ENCODE measurements at regions not wholly inside any gene's neighbourhood (a gene's known extent, or its start where the extent isn't known, plus 50 kb on each side); places are given as distances from the start of the nearest gene placed in this dataset.

- DNase-seq (ENCODE audit: low read depth in 2 of 3, low spot score in 2 of 3): no peak
Measured at GRCh38 chr9:87084407-87084806, 137.1 kb upstream of the GAS1 start.

- no peak for DNase-seq (ENCODE audit: low read depth in 2 of 3, low spot score in 2 of 3)
Measured at GRCh38 chr9:87085073-87085472, 137.8 kb upstream of the GAS1 start.

DNA sequence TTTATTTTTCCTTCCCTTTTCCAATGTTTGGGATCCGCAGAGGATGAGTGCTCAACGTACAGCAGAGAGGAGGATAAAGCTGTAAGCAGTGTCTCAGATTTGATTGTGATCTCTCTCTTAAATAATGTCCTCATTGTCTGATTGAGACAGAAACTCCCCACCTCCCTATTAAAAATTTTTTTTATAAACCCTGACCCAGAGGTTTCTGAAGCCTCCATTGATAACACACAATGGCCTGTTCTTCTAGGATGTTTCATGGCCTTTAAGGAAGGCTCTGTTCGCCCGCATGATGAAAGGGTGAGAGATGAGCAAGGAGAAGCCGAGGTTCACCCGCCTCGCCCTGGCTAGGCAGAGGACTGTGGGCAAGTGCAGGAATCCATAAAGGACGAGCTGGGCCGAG, 138.2 kb upstream of the GAS1 start:
- DNase-seq (ENCODE audit: low read depth in 2 of 3, low spot score in 2 of 3): no peak

- no peak for DNase-seq (ENCODE audit: low read depth in 2 of 3, low spot score in 2 of 3)
Measured at GRCh38 chr9:87086221-87086818, 139.0 kb upstream of the GAS1 start.

- DNase-seq (ENCODE audit: low read depth in 2 of 3, low spot score in 2 of 3): no peak
Measured at GRCh38 chr9:87087197-87087596, 139.9 kb upstream of the GAS1 start.

DNA sequence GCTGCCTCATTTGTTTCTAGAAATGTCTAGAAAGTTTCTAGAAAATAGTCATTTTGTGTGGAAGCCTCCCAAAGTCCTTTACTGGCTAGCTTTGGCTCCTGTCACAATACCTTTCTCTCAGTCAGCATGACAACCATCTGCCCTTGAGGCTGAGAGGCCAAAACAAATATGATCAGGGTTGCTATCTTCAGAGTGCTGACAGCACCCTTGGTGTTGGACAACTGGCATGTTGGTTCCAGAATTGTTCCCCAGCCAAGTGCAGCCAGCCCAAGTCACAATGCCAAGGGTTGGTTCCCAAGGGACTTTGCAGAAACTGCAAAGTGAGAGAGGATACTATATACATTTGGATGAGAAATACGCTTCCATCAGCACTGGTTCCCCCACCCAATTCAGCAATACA, 140.9 kb upstream of the GAS1 start:
- no peak for DNase-seq (ENCODE audit: low read depth in 2 of 3, low spot score in 2 of 3)

DNA sequence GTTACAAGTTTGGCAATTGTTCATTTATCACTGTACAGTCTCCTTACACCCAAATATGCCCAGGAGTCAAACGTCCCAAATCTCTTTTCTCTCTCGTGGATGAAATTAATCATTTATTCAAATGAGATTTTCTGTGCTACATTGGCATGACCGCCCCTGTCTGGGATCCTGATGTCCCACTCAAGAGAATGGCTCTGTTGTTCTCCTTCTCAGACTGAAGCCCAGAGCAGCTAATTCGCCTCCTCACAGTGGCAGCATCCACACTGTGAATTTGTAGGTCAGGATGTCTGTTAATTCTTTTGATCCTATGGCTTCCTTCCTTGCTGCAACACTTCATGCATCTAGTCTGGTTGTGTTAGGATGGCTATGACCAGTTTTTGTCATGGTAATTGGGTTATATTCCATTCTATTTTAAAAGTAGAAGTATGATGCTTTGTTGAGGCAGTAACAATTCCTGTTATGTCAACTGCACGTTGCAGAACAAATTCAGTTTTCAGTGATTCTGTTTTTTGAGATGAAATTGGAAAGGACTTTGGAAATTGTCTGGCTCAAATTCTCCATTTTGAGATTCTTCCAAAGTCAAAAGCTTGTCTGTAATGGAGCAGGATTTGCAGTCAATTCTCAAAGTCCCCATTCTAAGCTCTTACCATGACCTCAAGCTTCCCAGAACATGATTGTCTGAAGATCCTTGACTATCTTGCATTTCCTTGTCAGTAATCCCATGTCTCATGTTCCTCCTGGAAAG, 141.5 kb upstream of the GAS1 start:
- no peak for DNase-seq (ENCODE audit: low read depth in 2 of 3, low spot score in 2 of 3)

- no peak for DNase-seq (ENCODE audit: low read depth in 2 of 3, low spot score in 2 of 3)
Measured at GRCh38 chr9:87089506-87089905, 142.2 kb upstream of the GAS1 start.

DNA sequence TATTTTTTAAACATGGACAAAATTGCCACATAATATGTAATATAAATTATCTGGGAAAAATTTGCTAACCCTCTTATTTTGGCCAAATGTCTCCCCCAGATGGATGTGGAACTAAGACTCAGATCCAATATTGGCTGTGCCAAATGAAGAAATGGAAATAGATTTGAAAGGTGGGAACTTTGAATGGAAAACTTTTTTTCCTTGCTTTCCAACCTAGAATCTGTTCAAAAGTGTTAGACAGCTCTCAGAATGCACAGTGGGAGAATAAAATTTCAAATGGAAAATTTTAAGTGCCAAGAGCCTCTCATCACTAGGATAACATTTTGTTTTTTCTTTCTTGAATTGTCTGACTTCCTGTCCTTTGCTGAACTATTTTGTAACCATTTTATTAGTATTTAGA, 142.6 kb upstream of the GAS1 start:
- no peak for DNase-seq (ENCODE audit: low read depth in 2 of 3, low spot score in 2 of 3)

GRCh38 chr9:87093777-87094176, 146.5 kb upstream of the GAS1 start:
- no peak for DNase-seq (ENCODE audit: low read depth in 2 of 3, low spot score in 2 of 3)

DNA sequence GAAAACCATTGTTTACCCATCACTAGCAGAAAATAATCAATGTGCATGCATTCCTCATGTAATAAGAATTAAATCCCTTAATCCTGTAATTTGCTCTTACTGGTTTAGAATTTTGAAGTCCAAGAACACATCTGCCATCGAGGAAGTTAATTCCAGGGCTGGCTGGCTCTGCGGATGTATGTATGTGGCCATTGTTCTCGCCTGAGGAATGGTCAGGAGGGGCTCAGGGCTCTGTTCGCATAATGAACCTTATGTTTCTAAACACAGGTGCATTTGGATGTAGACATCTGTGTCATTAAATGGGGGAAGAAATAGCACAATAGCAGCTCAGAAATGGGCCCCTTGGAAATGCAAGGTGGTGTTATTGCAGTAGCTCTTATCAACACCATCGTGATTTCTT, 148.6 kb upstream of the GAS1 start:
- no peak for DNase-seq (ENCODE audit: low read depth in 2 of 3, low spot score in 2 of 3)

DNA sequence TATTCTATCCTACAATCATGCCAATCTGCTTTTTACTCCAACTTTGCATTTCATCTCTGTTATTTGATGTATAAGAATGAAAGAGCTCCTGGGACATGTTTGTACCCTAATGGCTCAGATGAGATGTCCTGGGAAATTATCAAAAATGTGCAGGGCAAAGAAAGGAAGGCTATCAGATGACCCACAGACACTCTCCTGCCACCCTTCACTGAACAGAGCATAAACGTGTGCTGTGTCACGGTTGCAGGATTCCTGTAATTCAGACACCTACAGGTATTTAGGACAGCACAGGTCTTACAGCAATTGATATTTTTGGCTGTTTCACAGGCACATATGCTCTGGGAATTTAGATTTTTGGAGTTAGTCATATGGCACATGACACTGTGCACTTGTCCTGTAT, 149.2 kb upstream of the GAS1 start:
- no peak for DNase-seq (ENCODE audit: low read depth in 2 of 3, low spot score in 2 of 3)

DNA sequence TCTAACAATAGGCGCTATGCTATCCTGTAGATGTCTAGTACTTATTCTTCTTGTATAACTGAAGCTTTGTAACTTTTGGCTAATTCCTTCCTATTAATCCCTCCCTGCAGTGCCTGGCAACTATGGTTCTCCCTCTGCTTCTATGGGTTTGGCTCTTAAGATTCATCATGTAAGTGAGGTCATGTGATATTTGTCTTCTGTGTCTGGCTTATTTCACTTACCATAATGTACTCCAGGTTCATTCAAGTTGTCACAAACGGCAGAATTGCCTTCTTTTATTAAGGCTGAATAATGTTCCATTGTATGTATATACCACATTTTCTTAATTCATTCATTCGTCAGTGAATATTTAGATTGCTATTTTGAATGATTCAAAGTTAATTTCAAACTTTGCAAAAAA, 149.9 kb upstream of the GAS1 start:
- DNase-seq (ENCODE audit: low read depth in 2 of 3, low spot score in 2 of 3): no peak

DNA sequence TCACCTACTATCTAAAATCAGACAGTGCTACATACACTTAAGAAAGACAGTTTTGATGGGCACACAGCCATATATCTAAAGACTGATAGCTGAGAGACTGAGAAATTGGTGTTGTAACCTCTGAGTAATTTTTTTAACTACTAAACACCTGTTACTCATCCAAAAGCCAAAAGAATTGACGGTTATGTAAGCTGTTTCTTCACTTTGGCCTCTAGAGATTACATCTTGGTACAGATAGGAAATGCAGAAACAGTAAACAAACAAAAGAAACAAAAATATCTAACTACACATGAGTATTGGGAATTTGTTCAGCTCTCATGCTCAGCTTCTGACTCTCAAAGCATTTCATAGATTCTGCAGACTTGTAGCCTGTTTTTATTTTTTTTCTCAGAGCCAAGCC, 152.1 kb upstream of the GAS1 start:
- DNase-seq (ENCODE audit: low read depth in 2 of 3, low spot score in 2 of 3): no peak

DNA sequence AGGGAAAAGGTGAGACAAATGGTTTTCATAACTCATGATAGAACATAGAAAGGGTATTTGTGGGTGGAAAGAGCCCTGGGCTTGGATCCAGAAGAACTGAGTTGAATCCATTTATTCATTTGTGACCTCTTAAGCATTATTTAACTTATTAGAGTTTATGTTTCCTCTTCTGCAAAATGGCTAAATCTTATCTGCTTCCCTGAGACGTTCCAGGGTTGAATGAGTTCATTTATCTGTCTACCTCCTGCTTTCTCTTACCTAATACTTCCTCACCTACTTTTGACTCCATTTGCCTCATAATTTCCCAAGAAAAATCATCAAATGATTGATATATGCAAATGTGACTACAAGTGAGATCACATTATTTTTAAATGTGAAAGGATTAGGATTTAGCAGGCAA, 152.7 kb upstream of the GAS1 start:
- DNase-seq (ENCODE audit: low read depth in 2 of 3, low spot score in 2 of 3): no peak

GRCh38 chr9:87102126-87102525, 154.8 kb upstream of the GAS1 start:
- DNase-seq (ENCODE audit: low read depth in 2 of 3, low spot score in 2 of 3): no peak

- no peak for DNase-seq (ENCODE audit: low read depth in 2 of 3, low spot score in 2 of 3)
Measured at GRCh38 chr9:87107072-87107471, 159.8 kb upstream of the GAS1 start.

DNA sequence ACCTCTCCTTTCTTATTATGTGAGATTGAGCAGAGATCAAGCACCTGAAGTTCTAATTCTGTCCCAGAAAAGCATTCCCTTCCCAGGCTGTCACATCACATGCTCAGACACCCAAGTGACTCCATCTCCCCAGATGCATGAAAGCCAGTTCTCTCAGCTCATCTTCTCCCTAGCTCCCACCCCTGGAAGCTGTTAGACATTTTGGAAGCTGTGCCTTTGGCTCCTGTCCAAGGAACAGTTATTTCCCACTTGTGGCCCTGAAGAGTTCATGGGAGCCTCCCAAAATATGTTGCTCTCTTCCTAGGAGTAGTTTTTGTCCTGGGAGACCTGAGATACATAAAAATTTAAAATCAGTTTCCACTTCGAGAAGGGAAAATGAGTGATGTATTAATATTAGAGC, 161.4 kb upstream of the GAS1 start:
- no peak for DNase-seq (ENCODE audit: low read depth in 2 of 3, low spot score in 2 of 3)

DNA sequence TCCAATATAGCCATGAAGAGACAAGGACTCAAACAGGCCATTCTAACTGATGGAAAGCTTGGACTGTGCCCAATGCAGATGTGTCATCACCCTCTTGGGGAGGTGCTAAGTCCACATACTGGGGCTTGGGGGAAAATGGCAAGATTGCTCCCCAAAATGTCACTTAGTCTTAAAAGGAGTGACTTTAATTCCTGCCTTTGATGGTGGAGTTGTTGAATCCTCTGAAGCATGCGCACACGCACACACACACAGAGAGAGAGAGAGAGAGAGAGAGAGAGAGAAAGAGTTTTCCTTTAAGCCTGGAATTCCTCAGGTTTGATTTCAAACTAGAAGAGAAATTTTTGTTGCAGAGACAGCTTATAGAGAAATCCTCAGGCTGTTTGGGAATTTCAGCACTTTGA, 161.9 kb upstream of the GAS1 start:
- DNase-seq (ENCODE audit: low read depth in 2 of 3, low spot score in 2 of 3): no peak

- no peak for DNase-seq (ENCODE audit: low read depth in 2 of 3, low spot score in 2 of 3)
Measured at GRCh38 chr9:87109851-87110250, 162.5 kb upstream of the GAS1 start.

- no peak for DNase-seq (ENCODE audit: low read depth in 2 of 3, low spot score in 2 of 3)
Measured at GRCh38 chr9:87111010-87111409, 163.7 kb upstream of the GAS1 start.

DNA sequence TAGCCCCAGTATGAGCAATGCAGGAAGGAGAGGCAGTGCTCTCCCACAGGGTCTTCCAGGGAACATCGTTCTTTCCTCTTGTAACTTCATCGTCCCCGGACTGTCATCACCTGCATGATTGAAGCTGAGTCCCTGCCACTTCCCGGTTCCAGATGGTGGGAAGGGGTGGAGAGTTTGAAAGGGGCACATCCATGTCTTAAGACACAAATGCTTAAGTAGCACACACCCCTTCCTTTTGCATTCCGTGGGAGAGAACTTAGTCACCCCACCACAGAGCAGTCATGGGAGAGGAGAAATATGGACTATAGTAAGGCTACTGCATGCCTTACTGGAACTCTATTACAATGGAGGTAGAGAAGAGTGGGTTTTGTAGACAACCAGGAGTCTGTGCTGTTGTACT, 165.3 kb upstream of the GAS1 start:
- DNase-seq (ENCODE audit: low read depth in 2 of 3, low spot score in 2 of 3): no peak

DNA sequence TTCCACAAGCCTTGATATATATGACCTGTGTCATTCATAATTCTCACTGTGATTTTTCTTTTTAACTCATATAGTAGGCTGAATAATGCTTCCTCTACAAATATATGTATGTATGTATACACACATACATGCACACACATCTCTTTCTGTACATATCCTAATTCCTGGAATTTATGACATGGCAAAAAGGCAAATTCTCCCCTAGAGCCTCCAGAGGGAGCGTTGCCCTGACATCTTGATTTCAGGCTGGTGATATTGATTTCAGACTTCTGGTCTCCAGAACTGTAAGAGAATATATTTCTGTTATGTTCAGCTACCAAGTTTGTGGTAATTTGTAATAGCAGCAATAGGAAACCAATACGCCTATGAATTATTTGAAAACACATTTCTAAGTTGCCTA, 166.6 kb upstream of the GAS1 start:
- no peak for DNase-seq (ENCODE audit: low read depth in 2 of 3, low spot score in 2 of 3)

Data from hematopoietic multipotent progenitor cell (in vitro differentiated cells).